ENCODE measurements at regions not wholly inside any gene's neighbourhood (a gene's known extent, or its start where the extent isn't known, plus 50 kb on each side); places are given as distances from the start of the nearest gene placed in this dataset.

DNA sequence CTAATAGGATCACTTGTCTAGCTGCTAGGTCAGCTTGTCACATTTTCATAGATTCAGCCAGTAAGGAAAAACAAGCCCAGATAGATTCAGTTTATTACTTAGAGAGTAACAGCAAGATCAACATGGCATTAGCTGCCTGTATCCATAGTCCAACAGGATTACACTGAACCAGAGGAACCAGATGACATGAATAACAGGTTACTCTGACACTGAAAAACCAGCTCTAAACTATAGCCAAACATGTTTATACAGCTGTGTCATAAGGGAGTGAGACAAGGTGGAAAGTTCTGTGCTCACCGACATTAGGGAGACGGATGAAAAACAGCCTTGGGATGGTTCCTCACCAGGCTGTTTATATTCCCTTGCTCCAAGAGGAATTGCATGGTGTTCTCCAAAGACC is 102.9 kb upstream of the EOLA2 start:
- Histone ChIP-seq H3K4me3 (no peak overlapping the region), H3K27ac (no peak overlapping the region), H3K9me3 (peaks cover 0 to 12% of the 10 kb centered on the region in 2 donors), H3K4me1 (peaks cover 0 to 4% of the 10 kb centered on the region in 2 donors), H3K27me3 (no peaks in the 10 kb centered on the region), H3K36me3 (no peaks in the 10 kb centered on the region)
- DNase-seq (ENCODE audit: low spot score) = no peak
- TF ChIP-seq, protein P1, sequence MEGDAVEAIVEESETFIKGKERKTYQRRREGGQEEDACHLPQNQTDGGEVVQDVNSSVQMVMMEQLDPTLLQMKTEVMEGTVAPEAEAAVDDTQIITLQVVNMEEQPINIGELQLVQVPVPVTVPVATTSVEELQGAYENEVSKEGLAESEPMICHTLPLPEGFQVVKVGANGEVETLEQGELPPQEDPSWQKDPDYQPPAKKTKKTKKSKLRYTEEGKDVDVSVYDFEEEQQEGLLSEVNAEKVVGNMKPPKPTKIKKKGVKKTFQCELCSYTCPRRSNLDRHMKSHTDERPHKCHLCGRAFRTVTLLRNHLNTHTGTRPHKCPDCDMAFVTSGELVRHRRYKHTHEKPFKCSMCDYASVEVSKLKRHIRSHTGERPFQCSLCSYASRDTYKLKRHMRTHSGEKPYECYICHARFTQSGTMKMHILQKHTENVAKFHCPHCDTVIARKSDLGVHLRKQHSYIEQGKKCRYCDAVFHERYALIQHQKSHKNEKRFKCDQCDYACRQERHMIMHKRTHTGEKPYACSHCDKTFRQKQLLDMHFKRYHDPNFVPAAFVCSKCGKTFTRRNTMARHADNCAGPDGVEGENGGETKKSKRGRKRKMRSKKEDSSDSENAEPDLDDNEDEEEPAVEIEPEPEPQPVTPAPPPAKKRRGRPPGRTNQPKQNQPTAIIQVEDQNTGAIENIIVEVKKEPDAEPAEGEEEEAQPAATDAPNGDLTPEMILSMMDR (IDR thresholded peaks at IDR 0.05) = no peak

DNA sequence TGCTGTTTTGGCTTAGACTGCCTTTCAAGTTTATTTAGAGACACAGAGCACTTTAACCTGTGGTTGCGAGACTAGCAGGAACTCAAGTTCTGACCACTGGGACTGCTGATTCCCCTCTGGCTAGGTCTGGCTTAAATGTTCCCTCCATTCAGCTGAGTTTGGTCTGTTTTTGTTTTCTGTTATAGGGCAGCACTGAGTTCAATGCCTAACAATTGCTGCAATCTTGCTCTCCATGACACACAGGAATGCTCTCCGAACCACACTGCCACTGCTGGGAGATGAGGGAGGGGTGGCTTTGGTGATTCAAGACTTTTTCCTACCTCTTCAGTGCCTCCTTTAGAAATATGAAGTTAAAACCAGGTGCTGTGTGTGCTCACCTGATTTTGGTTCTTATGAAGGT is 106.3 kb upstream of the EOLA2 start:
- Histone ChIP-seq H3K4me1 (no peaks in the 10 kb centered on the region), H3K27me3 (no peaks in the 10 kb centered on the region), H3K27ac (no peak overlapping the region), H3K36me3 (no peaks in the 10 kb centered on the region), H3K9me3 (peaks cover 0 to 12% of the 10 kb centered on the region in 2 donors), H3K4me3 (no peak overlapping the region)
- TF ChIP-seq, protein P1 (IDR thresholded peaks at IDR 0.05) = no peak
- DNase-seq (ENCODE audit: low spot score) = no peak

DNA sequence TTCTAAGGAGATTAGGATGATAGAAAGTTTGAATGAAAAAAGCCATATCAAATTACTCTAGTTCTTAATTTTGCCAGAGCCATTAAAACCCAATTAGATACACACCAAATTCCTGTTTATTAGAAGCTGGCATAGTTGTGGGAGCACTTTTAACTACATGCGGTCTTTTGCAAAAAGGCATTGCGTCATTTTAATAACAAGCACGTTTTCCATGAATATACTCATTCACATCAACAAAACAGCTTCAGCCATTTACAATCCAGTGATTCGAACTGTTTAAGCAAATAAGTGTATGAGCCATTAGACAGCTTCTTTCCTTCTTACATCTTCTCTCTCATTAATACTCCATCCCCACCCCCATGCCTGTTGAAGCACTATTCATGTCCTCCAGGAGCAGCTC is 109.5 kb upstream of the EOLA2 start:
- peaks cover 0 to 5% of the 10 kb centered on the region in 2 donors for H3K9me3 ChIP-seq
- H3K4me3 ChIP-seq = no peak overlapping the region
- no peaks in the 10 kb centered on the region for H3K27me3 ChIP-seq
- TF ChIP-seq, protein P1 (IDR thresholded peaks at IDR 0.05) = no peak
- H3K36me3 ChIP-seq = no peaks in the 10 kb centered on the region
- H3K4me1 ChIP-seq = no peaks in the 10 kb centered on the region
- no peak overlapping the region for H3K27ac ChIP-seq
- no peak for DNase-seq (ENCODE audit: low spot score)

DNA sequence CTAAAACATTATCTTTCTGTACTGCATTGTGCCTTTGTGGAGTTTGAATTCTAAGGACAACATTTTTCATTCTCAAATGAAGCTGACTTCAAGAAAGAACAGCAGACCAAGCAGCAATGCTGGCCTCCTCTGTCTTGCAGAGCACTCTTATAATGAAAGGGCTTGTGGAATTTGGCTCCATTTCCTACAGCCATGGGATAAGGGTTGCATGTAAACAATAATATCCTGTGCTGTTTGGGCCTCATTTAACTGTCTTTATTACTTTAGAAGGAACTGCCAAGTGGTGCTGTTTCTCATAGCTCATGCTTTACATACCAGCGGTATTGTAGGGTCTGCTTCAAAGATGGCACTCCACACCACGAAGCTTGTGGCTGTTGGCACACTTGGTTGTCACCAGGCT is 111.4 kb upstream of the EOLA2 start:
- DNase-seq (ENCODE audit: low spot score) = no peak
- Histone ChIP-seq H3K4me1 (no peaks in the 10 kb centered on the region), H3K4me3 (no peak overlapping the region), H3K9me3 (no peaks in the 10 kb centered on the region), H3K36me3 (no peaks in the 10 kb centered on the region), H3K27ac (no peak overlapping the region), H3K27me3 (no peaks in the 10 kb centered on the region)
- TF ChIP-seq, protein P1 (IDR thresholded peaks at IDR 0.05) = no peak

DNA sequence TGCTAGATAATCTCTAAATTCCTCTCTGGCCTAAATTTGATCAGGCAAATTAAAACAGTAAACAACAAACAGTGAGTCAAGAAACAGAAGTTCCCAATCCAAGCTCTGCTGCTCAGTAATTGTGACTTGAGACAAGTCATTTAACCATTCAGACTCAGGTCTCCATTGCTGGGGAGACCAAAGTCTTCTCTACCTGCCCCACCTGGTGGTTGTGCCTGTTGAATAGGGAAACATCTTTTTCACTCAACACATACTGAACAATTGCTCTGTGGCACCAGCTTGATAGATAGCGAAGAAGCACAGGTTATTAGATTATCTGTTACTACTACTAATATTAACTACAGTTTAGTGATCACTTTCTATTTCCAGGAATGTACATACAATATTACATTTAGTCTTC is 112.1 kb upstream of the EOLA2 start:
- Histone ChIP-seq H3K4me3 (no peak overlapping the region), H3K27me3 (no peaks in the 10 kb centered on the region), H3K4me1 (no peaks in the 10 kb centered on the region), H3K9me3 (no peaks in the 10 kb centered on the region), H3K27ac (no peak overlapping the region), H3K36me3 (no peaks in the 10 kb centered on the region)
- DNase-seq (ENCODE audit: low spot score) = no peak
- TF ChIP-seq, protein P1 (IDR thresholded peaks at IDR 0.05) = no peak

DNA sequence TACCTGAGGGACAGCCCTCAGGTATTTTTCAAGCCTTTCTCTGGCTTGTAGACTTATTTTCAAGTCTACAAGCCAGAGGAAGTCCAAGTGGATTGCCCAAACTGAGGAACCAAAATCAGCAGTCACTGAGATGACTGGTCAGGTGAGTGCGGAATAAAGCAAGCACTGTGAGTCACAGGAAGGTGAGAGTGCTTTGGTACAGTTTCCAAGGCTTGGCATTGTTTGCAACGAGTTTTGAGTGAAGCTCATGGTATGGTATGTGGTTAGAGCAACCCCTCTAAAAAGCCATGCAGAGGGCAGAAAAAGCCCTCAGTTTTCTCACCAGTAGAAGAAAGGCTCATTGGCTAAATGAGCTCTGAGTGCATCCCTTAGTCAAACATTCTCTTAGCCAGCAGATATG is 112.8 kb upstream of the EOLA2 start:
- H3K4me3 ChIP-seq = no peak overlapping the region

More for the DNA sequence above, 112.8 kb upstream of the EOLA2 start:
- no peak for DNase-seq (ENCODE audit: low spot score)
- H3K27me3 ChIP-seq = no peaks in the 10 kb centered on the region
- H3K27ac ChIP-seq = no peak overlapping the region
- H3K4me1 ChIP-seq = no peaks in the 10 kb centered on the region
- H3K9me3 ChIP-seq = no peaks in the 10 kb centered on the region
- TF ChIP-seq, protein P1 (IDR thresholded peaks at IDR 0.05) = no peak
- H3K36me3 ChIP-seq = no peaks in the 10 kb centered on the region
